ENCODE measurements at regions not wholly inside any gene's neighbourhood (a gene's known extent, or its start where the extent isn't known, plus 50 kb on each side); places are given as distances from the start of the nearest gene placed in this dataset.
A peak's percentile ranks its signal among the peaks of the same experiment; 100 is the strongest.
"Not testable (repeated sequence)": the region's sequence is repeated elsewhere in the genome, so short reads cannot be mapped to it uniquely, and the experiment has no call there.

- Histone ChIP-seq H3K27me3 (no peaks in the 10 kb centered on the region), H3K36me3 (no peaks in the 10 kb centered on the region), H3K9me3 (no peaks in the 10 kb centered on the region), H3K4me3 (no peak overlapping the region)
- peak; percentile 92 for DNase-seq
Measured at GRCh38 chr1:234962340-234962989, 166.2 kb downstream of the TOMM20 start.

- H3K36me3 ChIP-seq = no peaks in the 10 kb centered on the region
- H3K4me3 ChIP-seq = no peak overlapping the region
- H3K27me3 ChIP-seq = no peaks in the 10 kb centered on the region
- no peaks in the 10 kb centered on the region for H3K9me3 ChIP-seq
- peak; percentile 76 for DNase-seq
Measured at GRCh38 chr1:234961456-234962339, 166.9 kb downstream of the TOMM20 start.

GRCh38 chr1:234960722-234961455 lies 167.7 kb downstream of the TOMM20 start:
- no peak for DNase-seq
- Histone ChIP-seq H3K4me3 (no peak overlapping the region), H3K9me3 (no peaks in the 10 kb centered on the region), H3K27me3 (no peaks in the 10 kb centered on the region), H3K36me3 (no peaks in the 10 kb centered on the region)

- DNase-seq = no peak
- Histone ChIP-seq H3K27me3 (no peaks in the 10 kb centered on the region), H3K36me3 (no peaks in the 10 kb centered on the region), H3K4me3 (no peak overlapping the region), H3K9me3 (no peaks in the 10 kb centered on the region)
Measured at GRCh38 chr1:234958706-234959657, 169.7 kb downstream of the TOMM20 start.

- no peaks in the 10 kb centered on the region for H3K36me3 ChIP-seq
- H3K4me3 ChIP-seq = no peak overlapping the region
- H3K9me3 ChIP-seq = no peaks in the 10 kb centered on the region
- H3K27me3 ChIP-seq = no peaks in the 10 kb centered on the region
- peak; percentile 19 for DNase-seq
Measured at GRCh38 chr1:234958066-234958705, 170.5 kb downstream of the TOMM20 start.

- Histone ChIP-seq H3K9me3 (no peaks in the 10 kb centered on the region), H3K36me3 (no peaks in the 10 kb centered on the region), H3K4me3 (no peak overlapping the region), H3K27me3 (no peaks in the 10 kb centered on the region)
- peak; percentile 96 for DNase-seq
Measured at GRCh38 chr1:234957330-234958065, 171.1 kb downstream of the TOMM20 start.

GRCh38 chr1:234956821-234957329 lies 171.8 kb downstream of the TOMM20 start:
- no peaks in the 10 kb centered on the region for H3K36me3 ChIP-seq
- peak; percentile 31 for DNase-seq
- H3K4me3 ChIP-seq = no peak overlapping the region
- H3K9me3 ChIP-seq = no peaks in the 10 kb centered on the region
- no peaks in the 10 kb centered on the region for H3K27me3 ChIP-seq

GRCh38 chr1:234955107-234955731 lies 173.4 kb downstream of the TOMM20 start:
- Histone ChIP-seq H3K4me3 (no peak overlapping the region), H3K36me3 (no peaks in the 10 kb centered on the region), H3K27me3 (no peaks in the 10 kb centered on the region), H3K9me3 (no peaks in the 10 kb centered on the region)
- peak; percentile 51 for DNase-seq

GRCh38 chr1:234954613-234955012 lies 174.0 kb downstream of the TOMM20 start:
- H3K36me3 ChIP-seq = no peaks in the 10 kb centered on the region
- no peaks in the 10 kb centered on the region for H3K27me3 ChIP-seq
- peaks cover 4% of the 10 kb centered on the region for H3K9me3 ChIP-seq
- H3K4me3 ChIP-seq = no peak overlapping the region
- no peak for DNase-seq

- Histone ChIP-seq H3K27me3 (no peaks in the 10 kb centered on the region), H3K36me3 (no peaks in the 10 kb centered on the region), H3K4me3 (no peak overlapping the region), H3K9me3 (peaks cover 11% of the 10 kb centered on the region)
- no peak for DNase-seq
Measured at GRCh38 chr1:234953655-234954405, 174.8 kb downstream of the TOMM20 start.

GRCh38 chr1:234950598-234950997 lies 178.0 kb downstream of the TOMM20 start:
- Histone ChIP-seq H3K4me3 (no peak overlapping the region), H3K9me3 (peaks cover 11% of the 10 kb centered on the region), H3K36me3 (no peaks in the 10 kb centered on the region), H3K27me3 (no peaks in the 10 kb centered on the region)
- DNase-seq = no peak

GRCh38 chr1:234949528-234949927 lies 179.1 kb downstream of the TOMM20 start:
- not testable (repeated sequence) for H3K4me3 ChIP-seq, H3K27me3 ChIP-seq, H3K36me3 ChIP-seq, DNase-seq
- H3K9me3 ChIP-seq = peaks cover 11% of the 10 kb centered on the region

- H3K4me3 ChIP-seq = no peak overlapping the region
- peaks cover 8% of the 10 kb centered on the region for H3K9me3 ChIP-seq
- H3K27me3 ChIP-seq = no peaks in the 10 kb centered on the region
- no peaks in the 10 kb centered on the region for H3K36me3 ChIP-seq
- DNase-seq = no peak
Measured at GRCh38 chr1:234944439-234945344, 183.9 kb downstream of the TOMM20 start.

Data from MG63 (cell line).